ENCODE measurements at regions not wholly inside any gene's neighbourhood (a gene's known extent, or its start where the extent isn't known, plus 50 kb on each side); places are given as distances from the start of the nearest gene placed in this dataset.

DNA sequence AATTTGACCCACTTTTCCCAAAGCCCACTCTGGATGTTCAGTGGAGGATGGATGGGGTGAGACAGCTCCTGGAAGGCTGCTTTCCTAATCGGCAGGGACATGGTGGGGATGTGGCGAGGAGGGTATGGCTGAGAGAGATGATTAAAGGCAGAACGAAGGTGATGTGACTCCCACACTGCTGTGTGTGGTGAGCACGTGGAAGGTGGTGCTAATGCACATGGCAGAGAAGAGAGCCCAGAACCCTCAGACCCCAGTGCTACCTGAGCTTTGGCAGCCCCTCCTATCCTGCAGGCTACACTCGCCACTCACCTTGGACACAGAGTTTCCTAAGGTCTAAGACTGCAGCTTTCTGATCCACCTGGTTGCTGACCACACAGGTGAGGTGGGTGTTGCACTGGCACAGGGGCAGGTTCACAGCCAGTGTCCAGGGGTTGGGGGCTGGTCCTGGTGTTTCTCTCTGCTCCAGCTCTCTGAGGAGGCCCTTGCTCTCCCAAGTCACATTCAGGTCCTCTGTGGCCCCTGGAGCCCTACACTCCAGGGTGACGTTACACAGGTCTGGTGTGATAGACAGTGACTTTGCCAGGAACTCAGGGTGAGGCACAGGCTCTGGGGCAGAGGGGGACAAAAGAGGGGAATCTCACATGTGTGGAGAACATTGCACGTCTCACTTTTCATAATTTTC lies 151.4 kb upstream of the ETV3 start:
- H3K27ac Mint-ChIP-seq = no peak overlapping the region
- peaks cover 3% of the 10 kb centered on the region for H3K27me3 Mint-ChIP-seq (ENCODE audit: low read depth)
- H3K36me3 Mint-ChIP-seq (ENCODE audit: low read depth) = no peaks in the 10 kb centered on the region
- H3K4me3 Mint-ChIP-seq = no peak overlapping the region
- H3K4me1 Mint-ChIP-seq (ENCODE audit: low read depth) = no peaks in the 10 kb centered on the region
- H3K9me3 Mint-ChIP-seq = no peaks in the 10 kb centered on the region

DNA sequence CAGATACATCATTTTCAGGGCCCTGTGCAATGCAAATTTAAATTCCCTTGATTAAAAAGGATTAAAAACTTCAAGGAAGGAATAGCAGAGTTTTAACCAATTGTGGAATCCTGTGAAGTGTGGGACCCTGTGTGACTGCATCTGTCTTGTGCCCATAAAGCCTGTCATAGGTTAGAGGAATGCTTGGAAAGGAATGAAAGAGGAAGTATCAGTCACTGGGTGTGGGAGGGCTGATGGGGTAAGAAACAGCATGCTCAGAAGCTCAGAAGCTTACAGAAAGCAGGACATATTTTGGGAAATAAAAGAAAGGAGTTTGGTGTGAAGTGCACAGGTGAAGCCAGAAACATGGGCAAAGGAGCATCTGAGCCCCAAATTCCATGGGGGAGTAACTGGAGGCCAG lies 150.8 kb upstream of the ETV3 start:
- Mint-ChIP-seq H3K36me3 (ENCODE audit: low read depth) (no peaks in the 10 kb centered on the region), H3K4me3 (no peak overlapping the region), H3K27me3 (ENCODE audit: low read depth) (peaks cover 8% of the 10 kb centered on the region), H3K27ac (no peak overlapping the region), H3K9me3 (no peaks in the 10 kb centered on the region), H3K4me1 (ENCODE audit: low read depth) (no peaks in the 10 kb centered on the region)

DNA sequence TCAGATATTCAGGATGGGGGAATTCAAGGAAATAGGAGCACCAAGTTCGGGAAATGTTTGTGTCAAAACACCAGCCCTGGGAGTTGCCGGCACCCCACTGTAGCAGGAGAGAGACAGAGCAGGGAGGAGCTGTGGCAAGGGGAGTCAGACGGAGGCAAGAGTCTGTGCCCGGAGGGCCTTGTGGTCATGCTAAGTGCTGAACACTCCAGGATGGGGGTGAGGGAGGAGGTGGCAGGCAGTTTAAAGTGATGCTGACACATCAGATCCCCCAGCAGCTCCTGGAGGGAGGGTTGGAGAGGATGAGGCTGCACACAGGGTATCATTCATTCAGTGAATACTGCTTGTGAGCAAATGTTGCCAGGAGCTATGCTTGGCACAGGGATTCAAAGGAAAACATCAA lies 150.3 kb upstream of the ETV3 start:
- Mint-ChIP-seq H3K9me3 (no peaks in the 10 kb centered on the region), H3K27ac (no peak overlapping the region), H3K36me3 (ENCODE audit: low read depth) (no peaks in the 10 kb centered on the region), H3K4me3 (no peak overlapping the region), H3K4me1 (ENCODE audit: low read depth) (no peaks in the 10 kb centered on the region), H3K27me3 (ENCODE audit: low read depth) (peaks cover 9% of the 10 kb centered on the region)

DNA sequence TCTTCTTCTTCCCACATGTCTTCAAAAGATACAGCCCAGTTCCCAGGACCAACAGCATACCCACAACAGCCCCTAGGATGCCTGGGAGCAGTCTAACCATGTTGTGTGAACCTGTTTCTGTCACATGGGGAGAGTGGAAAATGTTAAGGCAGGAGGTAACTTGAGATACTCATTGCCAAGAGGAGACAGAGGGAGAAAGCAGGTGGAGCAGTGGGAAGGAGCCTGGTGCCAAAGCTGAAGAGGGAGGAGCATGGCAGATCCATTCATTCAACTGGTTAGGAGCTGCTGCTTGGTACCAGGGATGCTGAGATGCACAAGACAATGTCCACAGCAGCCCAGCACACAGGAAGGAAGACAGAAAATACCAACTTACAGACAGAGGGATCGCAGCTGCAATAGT lies 149.8 kb upstream of the ETV3 start:
- Mint-ChIP-seq H3K4me1 (ENCODE audit: low read depth) (no peaks in the 10 kb centered on the region), H3K36me3 (ENCODE audit: low read depth) (no peaks in the 10 kb centered on the region), H3K27me3 (ENCODE audit: low read depth) (peaks cover 14% of the 10 kb centered on the region), H3K9me3 (no peaks in the 10 kb centered on the region), H3K27ac (no peak overlapping the region), H3K4me3 (no peak overlapping the region)

DNA sequence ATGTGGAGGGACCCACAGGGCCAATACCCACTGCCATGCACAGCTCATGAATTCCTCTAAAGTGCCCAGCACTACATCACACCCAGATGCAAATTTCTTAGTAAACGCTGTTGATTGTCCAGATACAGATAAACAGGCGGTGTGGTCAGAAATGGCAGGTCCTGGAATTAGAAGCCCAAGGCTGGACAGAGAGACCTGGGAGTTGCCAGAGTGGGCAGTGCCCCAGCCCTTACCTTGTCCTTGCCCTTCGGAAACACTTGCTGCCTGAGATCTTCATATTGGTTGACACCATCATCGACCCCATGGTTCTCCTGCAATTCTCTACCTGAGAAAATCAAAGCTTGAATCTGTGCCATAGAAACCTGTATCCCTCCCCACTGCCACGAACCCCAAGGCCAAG lies 149.3 kb upstream of the ETV3 start:
- Mint-ChIP-seq H3K27me3 (ENCODE audit: low read depth) (peaks cover 20% of the 10 kb centered on the region), H3K4me1 (ENCODE audit: low read depth) (no peaks in the 10 kb centered on the region), H3K9me3 (no peaks in the 10 kb centered on the region), H3K4me3 (no peak overlapping the region), H3K27ac (no peak overlapping the region), H3K36me3 (ENCODE audit: low read depth) (no peaks in the 10 kb centered on the region)

DNA sequence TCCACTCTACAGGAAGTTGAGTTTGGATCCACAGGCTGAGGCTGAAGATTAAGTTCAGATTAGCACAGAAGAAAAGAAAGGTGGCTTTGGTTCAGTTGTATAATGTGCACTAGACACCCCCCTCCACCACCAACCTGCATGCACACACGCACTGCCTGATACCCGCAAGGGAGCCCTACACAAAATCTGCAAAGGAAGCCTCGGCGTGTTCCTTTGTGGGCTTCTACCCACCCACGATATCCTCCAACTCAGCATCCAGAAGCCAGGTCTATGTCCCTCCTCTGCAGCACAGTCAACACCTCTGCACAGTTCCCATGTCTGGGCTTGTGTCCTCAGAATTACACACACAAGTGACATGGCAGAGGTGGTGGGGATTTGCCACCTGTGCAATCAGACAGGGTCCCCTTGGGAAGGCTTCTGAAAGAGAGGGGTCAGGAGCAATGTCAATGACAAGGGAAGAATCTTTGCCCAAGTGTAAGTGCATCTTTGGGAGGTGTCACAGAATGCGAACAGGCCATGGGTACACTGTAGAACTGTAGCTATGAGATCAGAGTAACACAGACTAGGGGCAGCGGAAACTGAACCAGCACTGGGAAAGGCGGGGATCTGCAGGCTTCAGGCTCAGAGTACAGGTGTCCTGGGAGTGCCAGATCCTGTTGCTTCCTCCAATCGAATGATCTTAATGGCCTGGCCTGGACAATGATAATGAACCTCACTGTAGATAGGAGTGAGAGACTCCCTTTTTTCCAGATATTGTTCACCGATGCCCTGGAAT lies 148.6 kb upstream of the ETV3 start:
- no peaks in the 10 kb centered on the region for H3K36me3 Mint-ChIP-seq (ENCODE audit: low read depth)
- H3K4me1 Mint-ChIP-seq (ENCODE audit: low read depth) = no peaks in the 10 kb centered on the region
- H3K9me3 Mint-ChIP-seq = no peaks in the 10 kb centered on the region
- peaks cover 21% of the 10 kb centered on the region for H3K27me3 Mint-ChIP-seq (ENCODE audit: low read depth)
- H3K4me3 Mint-ChIP-seq = no peak overlapping the region
- no peak overlapping the region for H3K27ac Mint-ChIP-seq

DNA sequence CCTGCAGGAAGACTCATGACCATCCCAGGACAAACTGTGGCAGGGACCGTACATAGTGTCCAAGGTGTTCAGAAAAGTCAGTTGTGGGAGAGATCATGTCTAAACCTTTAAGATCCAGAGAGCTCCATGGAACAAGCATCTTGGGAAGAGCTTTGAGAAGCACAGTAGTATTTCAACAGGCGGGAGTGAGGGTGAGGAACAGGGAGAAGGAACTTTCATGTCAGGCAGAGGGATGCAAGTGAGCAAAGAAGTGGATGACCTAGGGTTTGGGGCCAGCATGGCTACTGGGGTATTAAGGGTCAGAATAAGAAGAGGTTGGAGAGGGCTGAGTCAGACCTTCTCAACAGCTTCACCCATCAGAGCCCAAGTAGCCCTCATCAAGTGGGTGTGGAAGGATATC lies 147.9 kb upstream of the ETV3 start:
- H3K9me3 Mint-ChIP-seq = no peaks in the 10 kb centered on the region
- H3K27me3 Mint-ChIP-seq (ENCODE audit: low read depth) = peaks cover 29% of the 10 kb centered on the region
- H3K4me3 Mint-ChIP-seq = no peak overlapping the region
- no peaks in the 10 kb centered on the region for H3K36me3 Mint-ChIP-seq (ENCODE audit: low read depth)
- H3K27ac Mint-ChIP-seq = no peak overlapping the region
- no peaks in the 10 kb centered on the region for H3K4me1 Mint-ChIP-seq (ENCODE audit: low read depth)

DNA sequence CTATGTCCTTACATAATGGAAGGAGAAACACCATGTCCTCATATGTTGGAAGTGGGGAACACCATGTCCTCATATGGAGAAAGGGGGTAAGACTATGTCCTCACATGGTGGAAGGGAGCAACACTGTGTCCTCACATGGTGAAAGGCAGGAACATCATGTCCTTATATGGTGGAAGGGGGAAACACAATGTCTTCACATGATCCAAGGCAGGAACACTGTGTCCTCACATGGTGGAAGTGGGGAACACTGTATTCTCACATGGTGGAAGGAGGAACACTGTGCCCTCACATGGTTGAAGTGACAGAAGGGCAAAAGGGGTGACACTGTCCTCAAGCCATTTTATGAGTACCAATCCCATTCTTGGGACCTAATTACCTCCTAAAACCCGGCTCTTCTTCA lies 146.3 kb upstream of the ETV3 start:
- H3K36me3 Mint-ChIP-seq (ENCODE audit: low read depth) = no peaks in the 10 kb centered on the region
- peaks cover 31% of the 10 kb centered on the region for H3K27me3 Mint-ChIP-seq (ENCODE audit: low read depth)
- no peaks in the 10 kb centered on the region for H3K9me3 Mint-ChIP-seq
- no peaks in the 10 kb centered on the region for H3K4me1 Mint-ChIP-seq (ENCODE audit: low read depth)
- H3K27ac Mint-ChIP-seq = no peak overlapping the region
- no peak overlapping the region for H3K4me3 Mint-ChIP-seq

DNA sequence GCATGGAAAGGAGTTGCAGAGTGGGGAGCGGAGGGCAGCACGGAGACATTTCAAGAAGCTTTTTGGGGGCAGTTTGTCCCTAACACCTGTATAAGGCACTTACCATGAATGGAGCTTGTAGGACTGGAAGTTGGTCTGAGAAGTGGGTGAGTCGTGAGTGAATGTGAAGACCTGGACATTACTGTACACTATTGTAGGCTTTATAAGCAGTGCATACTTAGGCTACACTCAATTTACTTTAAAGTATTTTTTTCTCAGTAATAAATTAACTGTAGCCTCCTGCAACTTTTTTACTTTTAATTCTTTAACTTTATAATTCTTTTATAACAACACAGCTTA lies 141.6 kb upstream of the ETV3 start:
- no peaks in the 10 kb centered on the region for H3K4me1 Mint-ChIP-seq (ENCODE audit: low read depth)
- no peaks in the 10 kb centered on the region for H3K9me3 Mint-ChIP-seq
- H3K4me3 Mint-ChIP-seq = no peak overlapping the region
- H3K27ac Mint-ChIP-seq = no peak overlapping the region
- no peaks in the 10 kb centered on the region for H3K36me3 Mint-ChIP-seq (ENCODE audit: low read depth)
- peaks cover 37% of the 10 kb centered on the region for H3K27me3 Mint-ChIP-seq (ENCODE audit: low read depth)

DNA sequence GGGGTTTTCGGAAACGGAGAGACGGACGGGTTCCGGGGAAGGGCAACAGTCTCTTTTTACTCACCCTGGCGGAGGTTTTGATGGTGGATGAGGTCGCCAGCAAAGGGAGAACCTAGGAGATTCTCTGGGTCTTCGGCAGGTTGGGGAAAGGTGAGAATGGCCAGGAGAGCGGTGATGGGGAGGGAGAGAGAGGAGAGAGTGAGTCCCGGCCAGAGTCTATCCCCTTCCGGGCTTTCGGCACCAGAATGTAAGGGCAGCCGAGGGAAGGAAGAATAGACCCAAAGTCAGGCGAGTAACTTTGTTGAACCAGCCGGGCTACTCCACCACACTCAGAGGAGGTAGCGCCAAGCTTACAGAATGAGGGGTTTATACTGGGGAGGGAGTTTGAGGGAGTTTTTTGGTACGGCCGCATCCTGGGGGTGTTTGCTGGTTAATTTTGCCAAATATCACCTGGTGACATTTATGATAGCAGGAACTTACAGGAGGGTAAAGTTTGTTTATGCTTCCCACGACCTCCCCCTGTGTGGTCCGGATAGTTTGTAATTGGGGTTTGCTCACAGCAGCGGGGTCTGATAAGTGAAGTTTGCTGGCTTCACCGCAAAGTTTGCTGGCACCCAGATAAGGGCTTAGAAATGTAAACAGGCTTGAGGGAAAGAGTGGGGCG lies 141.1 kb upstream of the ETV3 start:
- Mint-ChIP-seq H3K4me3 (no peak overlapping the region), H3K4me1 (ENCODE audit: low read depth) (no peaks in the 10 kb centered on the region), H3K36me3 (ENCODE audit: low read depth) (no peaks in the 10 kb centered on the region), H3K27me3 (ENCODE audit: low read depth) (peaks cover 35% of the 10 kb centered on the region), H3K27ac (no peak overlapping the region), H3K9me3 (no peaks in the 10 kb centered on the region)

DNA sequence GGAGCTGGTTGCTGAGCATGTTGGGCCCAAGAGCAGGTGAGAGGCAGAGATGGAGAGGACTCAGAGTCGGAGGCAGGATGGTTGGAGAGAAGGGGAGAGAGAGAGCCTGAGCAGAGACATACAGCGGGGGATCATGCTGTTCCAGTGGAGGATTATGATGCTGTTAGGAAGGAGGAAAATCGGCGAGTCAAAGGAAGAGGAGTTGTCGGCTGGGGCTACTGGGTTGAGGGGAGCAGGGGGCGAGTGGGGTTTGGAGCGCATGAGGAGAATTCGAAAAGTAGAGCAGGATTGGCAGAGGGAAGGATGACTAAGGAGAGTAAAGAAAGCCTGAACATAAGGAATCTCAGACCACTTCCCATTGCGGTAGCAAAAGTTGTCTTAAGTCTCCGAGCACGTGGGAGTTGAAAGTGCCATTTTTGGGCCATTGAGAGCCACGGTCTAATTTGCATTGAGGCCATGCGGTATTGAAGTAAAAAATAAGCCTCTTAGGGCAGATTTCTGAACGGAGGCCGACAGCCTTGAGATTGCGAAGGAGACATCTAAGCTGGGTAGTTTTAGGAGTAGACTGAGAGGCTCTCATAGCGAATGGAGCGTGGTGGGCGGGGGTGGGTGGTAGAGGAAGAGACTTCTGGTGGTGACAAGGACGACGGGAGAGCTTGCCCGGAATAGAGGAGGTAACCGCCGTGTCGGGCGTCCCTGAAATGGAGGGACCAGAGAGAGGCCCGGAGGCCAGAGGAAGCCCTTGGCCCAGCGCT lies 140.4 kb upstream of the ETV3 start:
- Mint-ChIP-seq H3K4me3 (no peak overlapping the region), H3K27ac (no peak overlapping the region), H3K4me1 (ENCODE audit: low read depth) (no peaks in the 10 kb centered on the region), H3K27me3 (ENCODE audit: low read depth) (peaks cover 31% of the 10 kb centered on the region), H3K9me3 (no peaks in the 10 kb centered on the region), H3K36me3 (ENCODE audit: low read depth) (no peaks in the 10 kb centered on the region)

DNA sequence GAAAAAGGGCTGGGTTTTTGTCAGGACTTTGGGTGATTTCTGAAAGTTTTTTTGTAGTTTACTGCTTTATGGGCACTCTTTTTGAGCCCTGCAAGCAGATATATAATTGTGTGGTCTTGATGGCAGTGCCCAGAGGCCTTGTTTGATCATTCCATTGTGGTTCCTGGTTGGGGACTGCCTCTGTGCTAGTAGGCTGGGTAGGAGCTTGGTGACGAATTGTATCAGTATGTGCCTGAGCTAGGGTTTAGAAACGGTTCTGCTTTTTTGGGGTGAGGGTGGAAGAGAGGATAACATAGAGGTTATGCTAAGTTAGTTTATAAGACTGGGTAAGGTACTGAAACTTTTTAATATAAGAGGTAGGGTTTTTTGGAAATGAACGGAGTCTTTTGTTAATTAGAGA lies 139.7 kb upstream of the ETV3 start:
- H3K4me3 Mint-ChIP-seq = no peak overlapping the region
- peaks cover 25% of the 10 kb centered on the region for H3K27me3 Mint-ChIP-seq (ENCODE audit: low read depth)
- no peaks in the 10 kb centered on the region for H3K36me3 Mint-ChIP-seq (ENCODE audit: low read depth)
- no peak overlapping the region for H3K27ac Mint-ChIP-seq
- no peaks in the 10 kb centered on the region for H3K9me3 Mint-ChIP-seq
- no peaks in the 10 kb centered on the region for H3K4me1 Mint-ChIP-seq (ENCODE audit: low read depth)

DNA sequence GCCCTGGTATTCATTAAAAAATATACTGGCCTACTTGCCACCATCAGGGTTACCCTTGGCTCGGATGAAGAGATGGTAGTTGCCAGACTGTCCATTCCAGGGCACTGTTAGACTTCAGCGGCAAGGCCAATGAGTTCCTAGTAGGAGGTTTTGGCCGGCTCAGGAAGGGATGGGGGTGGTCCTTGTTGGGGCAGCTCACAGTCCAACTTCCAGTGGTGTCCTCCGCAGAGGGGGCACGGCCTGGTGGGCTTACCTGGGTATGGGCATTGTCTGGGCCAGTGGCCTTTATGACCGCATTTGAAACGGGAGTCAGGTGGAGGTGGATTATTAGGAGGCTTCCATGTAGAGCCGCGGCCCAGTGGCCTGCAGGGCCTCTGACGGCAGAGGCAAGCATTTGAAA lies 139.1 kb upstream of the ETV3 start:
- no peak overlapping the region for H3K4me3 Mint-ChIP-seq
- H3K9me3 Mint-ChIP-seq = no peaks in the 10 kb centered on the region
- H3K27ac Mint-ChIP-seq = no peak overlapping the region
- H3K4me1 Mint-ChIP-seq (ENCODE audit: low read depth) = no peaks in the 10 kb centered on the region
- H3K27me3 Mint-ChIP-seq (ENCODE audit: low read depth) = peaks cover 20% of the 10 kb centered on the region
- H3K36me3 Mint-ChIP-seq (ENCODE audit: low read depth) = no peaks in the 10 kb centered on the region

DNA sequence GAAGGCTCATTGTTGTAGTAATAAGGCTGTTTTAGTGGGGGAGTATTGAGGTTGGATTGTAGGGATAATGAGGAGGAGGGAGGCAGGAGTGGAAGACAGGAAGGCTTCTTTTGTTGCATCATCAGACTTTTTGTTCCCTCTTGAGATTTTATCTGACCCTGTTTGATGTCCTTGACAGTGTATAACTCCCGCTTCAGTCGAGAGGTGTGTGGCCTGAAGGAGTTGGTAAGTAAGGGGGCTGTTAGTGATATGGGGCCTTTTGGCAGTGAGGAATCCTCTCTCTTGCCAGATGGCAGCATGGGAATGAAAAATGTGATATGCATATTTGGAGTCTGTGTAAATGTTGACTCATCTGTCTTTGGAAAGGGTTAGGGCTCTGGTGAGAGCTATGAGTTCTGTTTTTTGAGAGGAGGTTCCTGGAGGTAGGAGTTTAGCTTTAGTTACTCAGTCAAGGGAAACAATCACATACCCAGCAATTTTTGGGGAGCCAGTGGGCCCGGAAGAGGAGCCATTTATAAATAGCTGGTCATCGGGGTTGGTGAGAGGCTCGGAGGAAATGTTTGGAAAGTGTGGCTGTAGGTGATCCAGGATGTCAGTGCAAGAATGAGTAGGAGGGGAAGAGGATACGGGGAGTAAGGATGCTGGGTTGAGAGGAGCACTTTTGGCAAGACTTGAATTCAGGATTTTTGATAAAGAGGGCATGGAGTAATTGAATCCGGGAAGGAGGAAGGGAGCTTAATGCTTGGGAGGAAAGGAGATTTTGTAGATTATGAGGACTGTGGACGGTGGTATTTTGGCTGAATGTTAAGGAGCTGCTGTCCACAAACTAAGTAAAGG lies 136.7 kb upstream of the ETV3 start:
- Mint-ChIP-seq H3K9me3 (no peaks in the 10 kb centered on the region), H3K4me1 (ENCODE audit: low read depth) (no peaks in the 10 kb centered on the region), H3K27ac (no peak overlapping the region), H3K36me3 (ENCODE audit: low read depth) (no peaks in the 10 kb centered on the region), H3K4me3 (no peak overlapping the region), H3K27me3 (ENCODE audit: low read depth) (peaks cover 10% of the 10 kb centered on the region)
